Choroid plexus epithelial cell (primary cell): ENCODE measurements at regions not wholly inside any gene's neighbourhood (a gene's known extent, or its start where the extent isn't known, plus 50 kb on each side); places are given as distances from the start of the nearest gene placed in this dataset.
A peak's percentile ranks its signal among the peaks of the same experiment; 100 is the strongest.

ENCODE experiments used
- DNase-seq: peaks from one replicate; pipeline ENCODE4 v3.0.0-alpha.2; 2010; ENCODE audit warnings: low read depth
- H3K4me3 ChIP-seq: 2 replicates; pipeline ENCODE4 v1.5.1; 2011; ENCODE audit warnings: low read depth, mild to moderate bottlenecking, control low read depth, low read length, moderate library complexity
- CTCF ChIP-seq: conservative IDR thresholded peaks from 2 replicates; pipeline ENCODE4 v1.5.1; 2011; ENCODE audit warnings: low read depth, mild to moderate bottlenecking, control low read depth, inconsistent platforms, low read length, moderate library complexity

- TF ChIP-seq CTCF: no peak
- no peak overlapping the region for H3K4me3 ChIP-seq
- no peak for DNase-seq
Observed at GRCh38 chr20:39877788-39878187, 811.2 kb downstream of the MAFB start.

DNA sequence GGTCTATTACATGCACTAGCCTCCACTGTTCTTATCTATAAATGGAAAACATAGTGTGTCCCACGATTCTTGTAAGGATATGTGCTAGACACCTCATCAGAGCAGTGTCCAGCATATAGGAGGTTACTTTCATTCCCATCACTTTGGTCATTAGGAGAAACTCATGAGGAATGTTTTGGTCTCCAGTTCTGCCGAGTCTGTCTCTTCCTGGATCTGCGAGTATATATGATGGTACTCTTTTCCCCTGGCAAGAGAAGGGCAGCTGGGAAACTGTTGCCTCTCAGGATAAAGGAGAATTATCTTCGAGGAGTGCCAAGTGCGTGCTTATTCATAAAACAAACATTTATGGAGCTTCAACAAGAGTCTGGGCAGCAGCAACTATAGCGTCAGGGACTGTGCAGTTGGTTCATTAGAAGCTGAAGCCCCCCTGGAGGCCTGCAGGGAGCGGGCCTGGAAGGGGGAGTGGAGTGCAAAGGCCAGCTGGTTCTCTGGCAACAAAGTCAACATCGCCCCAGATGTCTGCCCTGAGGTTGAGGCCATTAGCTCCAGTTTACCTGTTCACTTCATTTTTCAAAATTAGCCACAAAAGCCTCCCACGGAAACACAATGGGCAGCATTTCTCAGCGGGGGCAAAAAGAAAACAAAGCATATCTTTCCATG is 811.9 kb downstream of the MAFB start:
- no peak for TF ChIP-seq CTCF
- no peak for DNase-seq
- H3K4me3 ChIP-seq: no peak overlapping the region

DNA sequence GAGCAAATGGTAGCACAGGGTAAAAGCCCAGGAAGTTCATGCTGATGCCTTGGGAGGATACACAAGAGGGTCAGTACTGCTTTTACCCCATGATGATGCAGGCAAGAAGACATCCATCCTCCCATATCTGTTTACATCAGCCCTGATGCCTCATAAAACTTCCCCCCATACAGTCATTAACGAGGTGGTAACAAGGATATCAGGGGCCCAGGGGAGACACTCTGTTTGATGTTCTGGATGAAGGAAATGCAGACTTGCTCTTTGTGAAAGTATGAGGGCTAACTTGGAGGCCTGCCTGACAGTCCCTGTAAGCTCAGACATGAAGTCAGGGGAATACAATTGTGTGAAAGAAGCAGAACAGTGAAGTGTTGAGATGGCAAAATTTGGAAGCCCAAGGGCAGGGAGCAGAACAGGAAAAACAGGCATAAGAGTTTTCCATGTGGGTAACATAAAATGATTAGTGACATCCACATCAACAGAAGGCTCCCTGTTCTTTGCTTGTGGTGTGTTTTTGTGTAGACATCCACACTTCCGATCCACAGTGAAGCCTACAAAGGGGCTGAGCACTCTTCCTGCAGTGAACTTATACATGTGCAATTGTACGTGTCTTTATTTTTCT is 813.4 kb downstream of the MAFB start:
- no peak for DNase-seq
- no peak for TF ChIP-seq CTCF

DNA sequence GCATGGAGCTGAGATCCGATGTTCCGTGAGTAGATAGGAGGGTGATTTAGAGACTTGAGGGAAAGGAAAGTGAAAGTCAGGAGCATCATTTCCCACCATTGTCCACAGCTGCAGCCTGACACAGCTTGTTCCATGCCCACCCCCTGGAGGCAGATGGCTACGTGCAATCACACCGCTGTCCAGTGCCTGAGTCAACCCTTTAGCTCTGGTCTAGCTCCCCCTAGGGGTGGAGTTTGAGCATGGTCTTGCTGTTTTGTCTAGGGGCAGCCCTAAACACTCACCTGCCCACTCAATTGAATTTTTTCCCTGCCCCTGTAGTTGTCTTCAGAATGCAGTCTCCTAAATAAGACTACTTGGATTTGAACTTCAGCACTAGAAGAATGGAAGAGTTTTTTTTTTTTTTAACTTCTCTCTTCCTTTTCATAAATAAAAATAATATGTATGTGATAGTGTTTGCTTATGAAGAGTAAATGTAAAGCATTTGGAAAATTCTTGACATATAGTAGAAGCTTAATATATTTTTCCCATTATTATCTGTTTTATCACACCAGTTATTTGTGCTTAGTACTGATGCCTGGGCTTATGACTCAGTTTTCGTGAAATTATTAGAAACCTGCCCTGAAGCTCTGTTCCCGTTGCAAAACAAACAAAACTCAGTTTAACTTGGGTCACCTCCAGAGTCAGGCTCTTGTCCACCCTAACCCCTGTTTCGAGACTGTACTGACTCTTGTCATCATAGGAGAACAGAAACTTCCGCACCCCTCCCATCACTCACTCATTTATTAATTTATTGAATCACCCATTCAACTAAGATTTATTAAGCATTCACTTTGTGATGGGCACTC is 814.8 kb downstream of the MAFB start:
- peak; percentile 95 for DNase-seq
- no peak overlapping the region for H3K4me3 ChIP-seq
- peak; percentile 98 for TF ChIP-seq CTCF

More for the DNA sequence above, 813.4 kb downstream of the MAFB start:
- no peak overlapping the region for H3K4me3 ChIP-seq

- TF ChIP-seq CTCF: no peak
- H3K4me3 ChIP-seq: no peak overlapping the region
- DNase-seq: no peak
Observed at GRCh38 chr20:39873286-39873685, 815.8 kb downstream of the MAFB start.

- TF ChIP-seq CTCF: no peak
- no peak for DNase-seq
- H3K4me3 ChIP-seq: no peak overlapping the region
Observed at GRCh38 chr20:39871013-39871412, 818.0 kb downstream of the MAFB start.
